Astrocyte of the spinal cord (primary cell): ENCODE measurements at regions not wholly inside any gene's neighbourhood (a gene's known extent, or its start where the extent isn't known, plus 50 kb on each side); places are given as distances from the start of the nearest gene placed in this dataset.

Experiments used
- DNase-seq: peaks from one replicate; pipeline ENCODE4 v3.0.0; 2011; ENCODE audit warnings: low read depth, low spot score
- H3K4me3 ChIP-seq: 2 replicates; pipeline ENCODE4 v1.5.1; 2011; ENCODE audit warnings: low read depth, mild to moderate bottlenecking, low read length, moderate library complexity
- in situ Hi-C: cut with HindIII; loops from 2 replicates; pipeline ENCODE4 v1.10.0; 2017; ENCODE audit warnings: low sequenced_read_pairs
- TF ChIP-seq, protein P1 (sequence below): IDR thresholded peaks from 2 replicates; pipeline ENCODE4 v1.5.1; 2012; ENCODE audit warnings: low read depth, mild to moderate bottlenecking, low read length, inconsistent platforms

- H3K4me3 ChIP-seq = no peak overlapping the region
- DNase-seq = no peak
- TF ChIP-seq, protein P1, sequence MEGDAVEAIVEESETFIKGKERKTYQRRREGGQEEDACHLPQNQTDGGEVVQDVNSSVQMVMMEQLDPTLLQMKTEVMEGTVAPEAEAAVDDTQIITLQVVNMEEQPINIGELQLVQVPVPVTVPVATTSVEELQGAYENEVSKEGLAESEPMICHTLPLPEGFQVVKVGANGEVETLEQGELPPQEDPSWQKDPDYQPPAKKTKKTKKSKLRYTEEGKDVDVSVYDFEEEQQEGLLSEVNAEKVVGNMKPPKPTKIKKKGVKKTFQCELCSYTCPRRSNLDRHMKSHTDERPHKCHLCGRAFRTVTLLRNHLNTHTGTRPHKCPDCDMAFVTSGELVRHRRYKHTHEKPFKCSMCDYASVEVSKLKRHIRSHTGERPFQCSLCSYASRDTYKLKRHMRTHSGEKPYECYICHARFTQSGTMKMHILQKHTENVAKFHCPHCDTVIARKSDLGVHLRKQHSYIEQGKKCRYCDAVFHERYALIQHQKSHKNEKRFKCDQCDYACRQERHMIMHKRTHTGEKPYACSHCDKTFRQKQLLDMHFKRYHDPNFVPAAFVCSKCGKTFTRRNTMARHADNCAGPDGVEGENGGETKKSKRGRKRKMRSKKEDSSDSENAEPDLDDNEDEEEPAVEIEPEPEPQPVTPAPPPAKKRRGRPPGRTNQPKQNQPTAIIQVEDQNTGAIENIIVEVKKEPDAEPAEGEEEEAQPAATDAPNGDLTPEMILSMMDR = no peak
- in situ Hi-C loops = no loop called here
Observed at GRCh38 chr6:163839296-163839695, 424.8 kb downstream of the QKI start.

- TF ChIP-seq, protein P1 = no peak
- in situ Hi-C loops = no loop called here
- DNase-seq = no peak
Observed at GRCh38 chr6:163837691-163838431, 423.3 kb downstream of the QKI start.

DNA sequence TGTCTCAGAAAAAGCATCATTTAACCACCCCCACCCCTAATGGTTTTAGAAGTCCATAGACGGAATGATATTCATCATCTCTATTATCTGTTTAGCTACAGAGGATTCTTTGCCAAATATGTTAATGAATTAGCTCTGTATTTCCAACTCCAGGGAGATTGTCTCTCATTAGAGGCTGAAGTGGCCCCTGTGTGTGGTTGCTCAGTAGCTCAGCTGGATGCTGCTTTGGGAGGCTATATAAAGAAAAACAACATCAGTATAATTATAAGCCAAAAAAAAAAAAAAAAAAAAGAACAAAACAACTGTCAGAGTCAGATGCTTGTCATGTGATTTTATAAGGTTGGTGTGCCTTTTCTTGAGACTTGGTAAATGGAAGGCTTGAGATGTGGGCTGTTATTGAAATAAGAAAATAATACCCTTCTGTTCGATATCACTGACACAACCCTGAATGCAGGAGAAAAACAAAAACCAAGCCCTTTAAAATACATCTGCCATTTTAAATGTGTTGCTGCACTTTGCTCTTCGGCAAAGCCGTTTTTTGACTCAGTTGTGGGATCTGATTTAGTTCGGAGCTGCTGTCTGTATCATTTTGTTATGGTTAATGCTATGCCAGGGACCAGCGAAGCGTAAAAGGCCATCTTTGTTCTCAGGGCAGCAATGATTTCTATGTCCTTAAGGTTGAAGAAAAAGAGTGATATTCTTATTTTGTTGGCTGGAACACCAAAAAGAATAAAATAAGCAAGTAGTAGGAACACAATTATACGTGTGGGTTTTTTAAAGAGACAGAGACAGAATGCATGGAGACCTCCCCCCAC, 422.6 kb downstream of the QKI start:
- TF ChIP-seq, protein P1 = no peak
- in situ Hi-C loops = no loop called here
- DNase-seq = no peak
- H3K4me3 ChIP-seq = no peak overlapping the region

More at GRCh38 chr6:163837691-163838431, 423.3 kb downstream of the QKI start:
- no peak overlapping the region for H3K4me3 ChIP-seq

DNA sequence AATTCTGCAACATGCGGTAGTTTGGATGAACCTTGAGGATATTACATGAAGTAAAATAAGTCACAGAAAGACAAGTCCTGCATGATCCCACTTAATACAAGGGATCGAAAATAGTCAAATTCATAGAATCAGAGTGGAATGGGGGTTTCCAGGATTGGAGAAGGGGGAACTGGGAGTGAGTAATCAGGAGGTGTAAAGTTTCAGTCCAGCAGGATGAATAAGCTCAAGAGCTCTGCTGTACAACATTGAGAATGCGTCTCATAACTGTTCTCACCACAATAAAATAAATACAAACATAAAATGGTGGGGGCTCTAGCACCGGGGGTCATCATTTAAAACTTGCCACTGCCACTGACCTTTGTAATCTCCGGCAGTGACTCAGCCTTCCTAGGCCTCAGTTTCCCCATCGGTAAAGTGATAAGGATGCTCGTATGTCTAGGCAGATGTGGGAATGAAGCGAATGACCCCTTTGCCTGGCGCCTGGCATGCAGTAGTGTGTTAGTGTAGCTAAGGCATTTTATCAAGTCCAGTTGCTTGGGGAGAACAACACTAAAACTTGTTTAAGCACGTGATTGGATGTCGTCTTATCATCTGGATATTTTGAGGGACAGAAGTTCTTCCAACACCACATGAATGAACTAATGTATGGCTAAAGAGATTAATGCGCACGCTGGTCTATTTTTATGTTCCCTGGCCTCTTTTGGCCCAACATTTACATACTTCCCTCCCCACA, 421.1 kb downstream of the QKI start:
- in situ Hi-C loops = no loop called here
- TF ChIP-seq, protein P1 = no peak
- DNase-seq = no peak
- H3K4me3 ChIP-seq = no peak overlapping the region

GRCh38 chr6:163834226-163834970, 419.9 kb downstream of the QKI start:
- H3K4me3 ChIP-seq = no peak overlapping the region
- no peak for DNase-seq
- TF ChIP-seq, protein P1 = no peak
- in situ Hi-C loops = no loop called here

DNA sequence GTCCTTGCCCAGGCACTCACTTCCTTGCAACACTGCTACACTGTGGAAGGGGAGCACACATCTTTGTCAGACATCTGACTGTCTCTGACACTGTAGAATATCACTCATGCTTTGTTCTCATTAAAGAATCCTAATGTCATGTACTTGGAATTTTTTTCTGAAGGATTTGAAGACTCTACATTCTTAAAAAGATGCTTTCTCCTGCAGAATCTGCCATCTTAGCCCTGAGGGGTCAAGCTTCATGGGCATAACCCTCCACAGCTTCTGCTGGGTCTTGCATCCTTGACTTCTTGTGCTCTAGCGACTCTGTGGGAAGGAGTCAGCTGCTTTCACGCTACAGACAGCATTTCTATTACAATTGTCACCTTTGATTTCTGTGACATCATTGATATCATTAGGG, 417.2 kb downstream of the QKI start:
- TF ChIP-seq, protein P1 = no peak
- DNase-seq = no peak
- H3K4me3 ChIP-seq = no peak overlapping the region
- in situ Hi-C loops = no loop called here
